ENCODE measurements at regions not wholly inside any gene's neighbourhood (a gene's known extent, or its start where the extent isn't known, plus 50 kb on each side); places are given as distances from the start of the nearest gene placed in this dataset.
A peak's percentile ranks its signal among the peaks of the same experiment; 100 is the strongest.

DNA sequence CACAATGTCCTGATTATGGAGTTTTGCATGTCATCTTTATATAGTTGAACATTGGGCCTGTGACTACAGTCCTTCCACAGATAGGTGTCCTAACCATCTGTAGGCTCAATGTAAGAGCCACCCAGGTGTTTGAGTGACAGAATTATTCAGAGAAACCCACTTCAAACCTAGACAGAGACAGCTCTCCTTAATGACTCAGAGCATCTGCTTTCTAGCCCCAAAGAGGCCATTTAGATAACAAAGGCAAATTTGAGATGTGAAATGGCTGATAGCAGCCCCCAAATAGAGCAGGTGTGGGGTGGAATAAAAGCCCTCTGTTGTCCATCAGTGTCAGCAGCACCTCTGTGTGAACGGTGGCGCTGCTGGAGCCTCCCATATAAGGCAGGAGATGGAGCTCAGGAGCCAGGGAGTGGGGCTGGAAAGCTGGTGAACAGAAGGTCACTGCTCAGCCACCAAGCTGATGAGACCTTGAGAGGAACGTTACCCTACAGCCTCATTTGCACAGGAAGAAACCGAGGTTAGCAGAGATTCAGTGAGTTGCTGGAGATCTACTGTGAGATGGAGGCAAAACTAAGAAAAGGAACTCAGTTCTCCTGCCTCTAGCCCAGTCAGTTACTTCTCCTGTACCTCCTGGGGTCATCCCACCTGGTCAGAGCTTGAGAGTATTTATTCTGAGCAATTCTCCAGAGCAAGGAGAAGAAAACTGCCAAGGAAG lies 153.3 kb upstream of the LNX1 start:
- Histone ChIP-seq H3K4me1 (no peaks in the 10 kb centered on the region), H3K36me3 (ENCODE audit: low read depth, missing control alignments) (no peaks in the 10 kb centered on the region), H3K27me3 (no peaks in the 10 kb centered on the region), H3K27ac (no peak overlapping the region), H3K9me3 (no peaks in the 10 kb centered on the region), H3K4me3 (no peak overlapping the region)
- TF ChIP-seq CTCF (IDR thresholded peaks at IDR 0.05) (no peak), POLR2A (IDR thresholded peaks at IDR 0.05) (no peak)
- intact Hi-C loops (cut with DNase I; ENCODE audit: low total_unique reads) = no loop called here
- DNase-seq = peak; percentile 37
- 44 to 47% methylated on average over 4 of the region's 4 CpGs for WGBS, 2 donors

- no peak for DNase-seq
- intact Hi-C loops (cut with DNase I; ENCODE audit: low total_unique reads) = no loop called here
- TF ChIP-seq CTCF (IDR thresholded peaks at IDR 0.05) = no peak
- no peak for TF ChIP-seq POLR2A (IDR thresholded peaks at IDR 0.05)
- Histone ChIP-seq H3K27me3 (no peaks in the 10 kb centered on the region), H3K9me3 (no peaks in the 10 kb centered on the region), H3K4me1 (no peaks in the 10 kb centered on the region), H3K4me3 (no peak overlapping the region), H3K27ac (no peak overlapping the region), H3K36me3 (ENCODE audit: low read depth, missing control alignments) (no peaks in the 10 kb centered on the region)
- 27 to 35% methylated on average over 3 of the region's 3 CpGs for whole genome bisulfite sequencing, 2 donors
These were observed 143.5 kb upstream of the LNX1 start for GRCh38 chr4:53734584-53735353.

GRCh38 chr4:53734182-53734581 lies 142.9 kb upstream of the LNX1 start:
- Histone ChIP-seq H3K4me3 (no peak overlapping the region), H3K4me1 (no peaks in the 10 kb centered on the region), H3K27me3 (no peaks in the 10 kb centered on the region), H3K9me3 (no peaks in the 10 kb centered on the region), H3K36me3 (ENCODE audit: low read depth, missing control alignments) (no peaks in the 10 kb centered on the region), H3K27ac (no peak overlapping the region)
- TF ChIP-seq CTCF (IDR thresholded peaks at IDR 0.05) (no peak), POLR2A (IDR thresholded peaks at IDR 0.05) (no peak)
- DNase-seq = no peak
- 37 to 43% methylated on average over 8 of the region's 8 CpGs for WGBS, 2 donors
- intact Hi-C loops (cut with DNase I; ENCODE audit: low total_unique reads) = no loop called here

DNA sequence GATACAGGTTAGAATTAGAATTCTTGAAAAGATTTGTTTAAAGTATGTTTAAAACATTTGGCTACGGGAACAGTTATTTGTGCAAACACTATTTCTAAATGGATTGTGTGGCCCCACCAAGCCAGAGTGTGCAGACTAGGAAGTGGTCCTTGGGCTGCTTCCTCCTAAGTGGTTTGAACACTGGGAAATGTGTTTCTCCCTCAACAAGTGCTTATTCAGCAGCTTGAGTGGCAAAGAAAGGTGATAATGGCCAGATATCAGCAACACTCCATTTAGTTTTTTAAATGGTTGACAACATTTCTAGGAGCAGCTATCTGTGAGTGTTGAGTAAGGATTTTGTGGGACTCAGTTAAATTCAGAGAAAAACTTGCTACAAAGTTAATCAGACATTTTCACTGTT lies 141.4 kb upstream of the LNX1 start:
- Histone ChIP-seq H3K4me1 (no peaks in the 10 kb centered on the region), H3K36me3 (ENCODE audit: low read depth, missing control alignments) (no peaks in the 10 kb centered on the region), H3K27ac (no peak overlapping the region), H3K4me3 (no peak overlapping the region), H3K9me3 (no peaks in the 10 kb centered on the region), H3K27me3 (no peaks in the 10 kb centered on the region)
- 83 to 94% methylated on average over 1 of the region's 1 CpG for WGBS, 2 donors
- intact Hi-C loops (cut with DNase I; ENCODE audit: low total_unique reads) = no loop called here
- DNase-seq = no peak
- TF ChIP-seq POLR2A (IDR thresholded peaks at IDR 0.05) (no peak), CTCF (IDR thresholded peaks at IDR 0.05) (no peak)
